HFF-Myc (cell line): ENCODE measurements at regions not wholly inside any gene's neighbourhood (a gene's known extent, or its start where the extent isn't known, plus 50 kb on each side); places are given as distances from the start of the nearest gene placed in this dataset.

Experiments
- DNase-seq: peaks from one replicate; pipeline ENCODE4 v3.0.0-alpha.2; 2011; ENCODE audit warnings: low read depth; ENCODE audit errors: extremely low read depth
- H3K4me3 ChIP-seq: replicated peaks from 2 replicates; pipeline ENCODE4 v1.5.1; 2011; ENCODE audit warnings: low read depth, mild to moderate bottlenecking, control low read depth, low read length
- TF ChIP-seq, protein P1 (sequence below): IDR thresholded peaks from 2 replicates; pipeline ENCODE4 v1.5.1; 2012; ENCODE audit warnings: mild to moderate bottlenecking, low read depth, low read length, control low read depth; ENCODE audit errors: missing control alignments

- TF ChIP-seq, protein P1, sequence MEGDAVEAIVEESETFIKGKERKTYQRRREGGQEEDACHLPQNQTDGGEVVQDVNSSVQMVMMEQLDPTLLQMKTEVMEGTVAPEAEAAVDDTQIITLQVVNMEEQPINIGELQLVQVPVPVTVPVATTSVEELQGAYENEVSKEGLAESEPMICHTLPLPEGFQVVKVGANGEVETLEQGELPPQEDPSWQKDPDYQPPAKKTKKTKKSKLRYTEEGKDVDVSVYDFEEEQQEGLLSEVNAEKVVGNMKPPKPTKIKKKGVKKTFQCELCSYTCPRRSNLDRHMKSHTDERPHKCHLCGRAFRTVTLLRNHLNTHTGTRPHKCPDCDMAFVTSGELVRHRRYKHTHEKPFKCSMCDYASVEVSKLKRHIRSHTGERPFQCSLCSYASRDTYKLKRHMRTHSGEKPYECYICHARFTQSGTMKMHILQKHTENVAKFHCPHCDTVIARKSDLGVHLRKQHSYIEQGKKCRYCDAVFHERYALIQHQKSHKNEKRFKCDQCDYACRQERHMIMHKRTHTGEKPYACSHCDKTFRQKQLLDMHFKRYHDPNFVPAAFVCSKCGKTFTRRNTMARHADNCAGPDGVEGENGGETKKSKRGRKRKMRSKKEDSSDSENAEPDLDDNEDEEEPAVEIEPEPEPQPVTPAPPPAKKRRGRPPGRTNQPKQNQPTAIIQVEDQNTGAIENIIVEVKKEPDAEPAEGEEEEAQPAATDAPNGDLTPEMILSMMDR, result no peak
- DNase-seq, result no peak
- H3K4me3 ChIP-seq, result no peak overlapping the region
These were observed 450.5 kb upstream of the MPDZ start for GRCh38 chr9:13729955-13730354.

GRCh38 chr9:13728917-13729811, 449.7 kb upstream of the MPDZ start:
- TF ChIP-seq, protein P1, result no peak
- DNase-seq, result no peak
- no peak overlapping the region for H3K4me3 ChIP-seq

GRCh38 chr9:13728131-13728530, 448.6 kb upstream of the MPDZ start:
- TF ChIP-seq, protein P1, result no peak
- no peak for DNase-seq
- no peak overlapping the region for H3K4me3 ChIP-seq

DNA sequence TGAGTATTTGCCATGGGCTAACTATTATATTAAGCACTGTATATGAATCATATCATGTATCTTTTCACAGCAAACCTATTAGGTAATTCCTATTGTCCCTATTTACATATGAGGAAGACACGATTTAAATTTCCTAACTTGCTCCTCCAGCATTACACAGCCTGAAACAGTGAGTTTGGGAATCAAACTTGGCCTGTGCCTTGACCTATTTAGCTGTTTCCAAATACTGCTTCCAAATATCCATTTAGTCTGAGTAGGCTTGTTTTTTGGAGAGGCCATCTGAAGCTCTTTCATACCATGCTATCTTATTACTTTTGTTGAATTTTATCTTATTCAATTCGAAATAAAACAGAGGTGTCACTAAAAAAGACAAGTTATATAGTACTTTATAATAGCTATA, 447.3 kb upstream of the MPDZ start:
- DNase-seq, result no peak
- TF ChIP-seq, protein P1, result no peak
- H3K4me3 ChIP-seq, result no peak overlapping the region

DNA sequence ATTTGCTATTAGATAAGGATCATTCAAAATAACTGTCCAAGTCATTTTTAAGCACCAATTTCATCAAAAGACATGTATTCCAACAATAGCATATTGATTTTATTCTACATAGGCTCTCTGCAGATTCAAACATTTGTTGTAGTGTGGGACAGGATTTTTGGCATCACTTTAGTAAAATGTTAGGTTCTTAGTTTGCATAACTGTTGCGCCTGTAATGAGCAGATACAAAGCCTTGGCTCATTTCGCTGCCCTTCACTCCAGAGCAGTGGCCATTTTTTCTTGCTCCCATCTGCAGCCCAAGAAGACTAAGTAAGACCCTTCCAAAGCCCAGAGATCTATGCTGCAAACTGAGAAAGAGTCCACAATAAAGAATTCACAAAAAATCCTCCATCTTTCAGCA, 446.0 kb upstream of the MPDZ start:
- H3K4me3 ChIP-seq, result no peak overlapping the region
- TF ChIP-seq, protein P1, result no peak
- no peak for DNase-seq

DNA sequence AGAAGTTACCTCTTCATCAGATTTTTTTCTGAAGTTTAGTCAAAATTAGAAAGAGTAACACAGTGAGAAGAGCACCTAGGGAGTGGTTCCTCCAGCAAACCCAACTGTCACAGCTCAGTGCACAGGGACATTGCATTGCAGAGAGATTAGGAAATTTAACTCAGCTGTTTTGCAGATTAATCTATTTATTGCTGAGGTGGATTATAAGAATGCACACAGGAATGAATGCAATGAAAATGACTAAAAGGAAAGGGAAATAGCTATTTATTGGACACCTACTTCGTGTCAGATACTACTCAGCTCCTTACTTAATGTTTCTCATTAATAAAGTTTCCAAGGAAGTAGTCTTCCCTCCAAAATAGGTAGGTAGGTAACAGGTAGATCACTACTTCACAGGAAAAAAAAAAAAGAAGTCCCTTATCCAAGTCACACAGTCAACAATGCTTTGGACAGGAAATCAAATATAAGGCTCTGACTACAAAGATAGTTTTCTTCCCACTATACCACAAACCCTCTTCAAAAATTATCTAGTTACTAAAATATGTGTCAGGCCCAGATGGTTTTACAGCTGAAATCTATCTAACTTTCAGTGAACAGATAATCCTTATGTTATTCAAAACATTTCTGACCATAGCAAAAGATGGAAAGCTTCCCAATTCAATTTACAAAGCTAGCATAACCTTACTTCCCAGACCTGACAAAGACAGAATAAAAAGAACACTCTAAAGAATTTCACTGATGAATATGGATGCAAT, 442.2 kb upstream of the MPDZ start:
- no peak overlapping the region for H3K4me3 ChIP-seq
- DNase-seq, result no peak
- TF ChIP-seq, protein P1, result no peak
